Uterus (tissue), 2 donors: ENCODE measurements at regions not wholly inside any gene's neighbourhood (a gene's known extent, or its start where the extent isn't known, plus 50 kb on each side); places are given as distances from the start of the nearest gene placed in this dataset.

Source experiments
- CTCF ChIP-seq, 4 experiments: fragments of 200-600 bp in 2 of 4; fragments of 450-650 bp in 2 of 4; sonication (generic) in 2 of 4; IDR thresholded peaks; one replicate each; pipeline ENCODE4 v1.5.1; 2016 to 2019; ENCODE audit warnings: antibody characterized with exemption in 4 of 4, mild to moderate bottlenecking in 2 of 4, moderate library complexity in 1 of 4
- POLR2A ChIP-seq, 2 donors: fragments of 450-650 bp; IDR thresholded peaks; one replicate each; pipeline ENCODE4 v1.6.1; 2016; ENCODE audit warnings: antibody characterized with exemption in 2 of 2, mild to moderate bottlenecking in 1 of 2, moderate library complexity in 1 of 2

- TF ChIP-seq CTCF (IDR thresholded peaks at IDR 0.05), result no peak
- no peak for TF ChIP-seq POLR2A (IDR thresholded peaks at IDR 0.05)
Observed at GRCh38 chr5:12902611-12903010, 998.4 kb upstream of the CTNND2 start.
